ENCODE measurements at regions not wholly inside any gene's neighbourhood (a gene's known extent, or its start where the extent isn't known, plus 50 kb on each side); places are given as distances from the start of the nearest gene placed in this dataset.

GRCh38 chr22:44368611-44369292 is 56.0 kb upstream of the SHISAL1 start:
- Histone ChIP-seq H3K4me1 (peaks cover 0 to 15% (median 0%) of the 10 kb centered on the region in 4 donors), H3K36me3 (no peaks in the 10 kb centered on the region), H3K4me3 (no peak overlapping the region), H3K9me3 (peaks cover 0 to 15% (median 0%) of the 10 kb centered on the region in 4 donors), H3K27ac (no peak overlapping the region), H3K27me3 (no peaks in the 10 kb centered on the region)
- 83 to 88% methylated on average over 16 of the region's 16 CpGs for WGBS, 2 donors
- no peak for DNase-seq (ENCODE audit: low spot score in 2 of 2)
- TF ChIP-seq CTCF (IDR thresholded peaks at IDR 0.05) = no peak
- TF ChIP-seq POLR2A (IDR thresholded peaks at IDR 0.05) = no peak
- no peak for TF ChIP-seq EP300 (IDR thresholded peaks at IDR 0.05)

GRCh38 chr22:44366372-44367300 is 53.9 kb upstream of the SHISAL1 start:
- Histone ChIP-seq H3K9me3 (peaks cover 0 to 5% (median 0%) of the 10 kb centered on the region in 4 donors), H3K27me3 (no peaks in the 10 kb centered on the region), H3K4me1 (peaks cover 0 to 25% (median 0%) of the 10 kb centered on the region in 4 donors), H3K4me3 (no peak overlapping the region), H3K36me3 (no peaks in the 10 kb centered on the region), H3K27ac (no peak overlapping the region)
- WGBS, 2 donors = 61 to 67% methylated on average over 6 to 7 of the region's 7 CpGs
- DNase-seq (ENCODE audit: low spot score in 2 of 2) = no peak
- no peak for TF ChIP-seq EP300 (IDR thresholded peaks at IDR 0.05)
- TF ChIP-seq POLR2A (IDR thresholded peaks at IDR 0.05) = no peak
- no peak for TF ChIP-seq CTCF (IDR thresholded peaks at IDR 0.05)

DNA sequence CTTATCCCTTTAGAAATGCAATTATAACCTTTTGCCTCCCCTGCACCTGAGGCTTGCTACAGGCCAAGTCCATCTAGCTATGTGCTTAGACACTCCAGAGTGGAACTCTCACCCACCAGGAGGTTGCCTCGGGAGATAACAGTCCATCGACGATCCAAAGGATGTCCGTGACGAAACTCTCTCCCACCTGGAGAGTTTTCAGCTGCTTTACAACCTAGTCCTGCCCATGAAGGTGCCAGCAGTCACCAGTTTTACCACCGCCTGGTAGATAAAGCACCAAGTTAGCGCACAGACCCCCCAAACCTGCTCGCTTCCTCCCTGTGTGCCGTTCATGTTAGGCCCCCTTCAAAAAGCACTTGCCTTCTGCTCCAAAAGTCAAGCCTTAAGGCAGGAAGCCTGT is 53.1 kb upstream of the SHISAL1 start:
- DNase-seq (ENCODE audit: low spot score in 2 of 2) = no peak

DNA sequence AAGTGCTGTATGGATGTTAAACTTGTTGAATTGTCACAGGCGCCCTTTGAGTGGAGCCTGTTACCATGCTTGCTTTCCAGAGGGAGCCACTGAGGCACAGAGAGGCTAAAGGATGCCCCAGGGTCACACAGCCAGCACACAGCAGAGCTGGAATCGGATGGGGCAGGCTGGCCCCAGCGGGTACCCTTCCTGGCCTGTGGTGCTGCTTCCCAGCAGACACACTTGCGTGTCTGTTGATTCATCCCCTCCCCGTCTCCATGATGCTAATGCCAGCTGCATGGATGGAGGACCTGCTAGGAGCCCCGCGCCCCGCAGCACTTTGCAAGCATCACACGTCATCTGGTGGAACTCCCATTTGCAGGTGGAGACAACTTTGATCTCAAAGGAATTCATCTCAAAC is 52.4 kb upstream of the SHISAL1 start:
- H3K4me1 ChIP-seq = peaks cover 0 to 31% (median 0%) of the 10 kb centered on the region in 4 donors
- no peak overlapping the region for H3K4me3 ChIP-seq
- H3K36me3 ChIP-seq = no peaks in the 10 kb centered on the region
- H3K27ac ChIP-seq = no peak overlapping the region
- TF ChIP-seq EP300 (IDR thresholded peaks at IDR 0.05) (no peak), CTCF (IDR thresholded peaks at IDR 0.05) (no peak), POLR2A (IDR thresholded peaks at IDR 0.05) (no peak)
- no peak for DNase-seq (ENCODE audit: low spot score in 2 of 2)
- H3K9me3 ChIP-seq = no peaks in the 10 kb centered on the region
- no peaks in the 10 kb centered on the region for H3K27me3 ChIP-seq
- WGBS, 2 donors = 68% methylated on average over 9 of the region's 9 CpGs

More for the DNA sequence above, 53.1 kb upstream of the SHISAL1 start:
- Histone ChIP-seq H3K9me3 (no peaks in the 10 kb centered on the region), H3K4me3 (no peak overlapping the region), H3K36me3 (no peaks in the 10 kb centered on the region), H3K27me3 (no peaks in the 10 kb centered on the region), H3K4me1 (peaks cover 0 to 25% (median 0%) of the 10 kb centered on the region in 4 donors), H3K27ac (no peak overlapping the region)
- 72 to 83% methylated on average over 9 of the region's 9 CpGs for WGBS, 2 donors
- TF ChIP-seq CTCF (IDR thresholded peaks at IDR 0.05) = no peak
- no peak for TF ChIP-seq POLR2A (IDR thresholded peaks at IDR 0.05)
- TF ChIP-seq EP300 (IDR thresholded peaks at IDR 0.05) = no peak

GRCh38 chr22:44364751-44365130 is 52.0 kb upstream of the SHISAL1 start:
- peak overlapping the region in 1 of 4 donors; percentile 73 for H3K27ac ChIP-seq
- peaks cover 0 to 33% (median 0%) of the 10 kb centered on the region in 4 donors for H3K4me1 ChIP-seq
- WGBS, 2 donors = 27 to 48% methylated on average over 9 of the region's 12 CpGs
- no peak for DNase-seq (ENCODE audit: low spot score in 2 of 2)
- no peak for TF ChIP-seq POLR2A (IDR thresholded peaks at IDR 0.05)
- no peak for TF ChIP-seq EP300 (IDR thresholded peaks at IDR 0.05)
- TF ChIP-seq CTCF (IDR thresholded peaks at IDR 0.05) = no peak
- no peaks in the 10 kb centered on the region for H3K27me3 ChIP-seq
- no peaks in the 10 kb centered on the region for H3K9me3 ChIP-seq
- H3K4me3 ChIP-seq = no peak overlapping the region
- H3K36me3 ChIP-seq = no peaks in the 10 kb centered on the region

Data from tibial nerve (tissue), 4 donors.